Heart left ventricle (tissue), 13 donors: ENCODE measurements at regions not wholly inside any gene's neighbourhood (a gene's known extent, or its start where the extent isn't known, plus 50 kb on each side); places are given as distances from the start of the nearest gene placed in this dataset.

Source experiments
- CTCF ChIP-seq, 12 donors: fragments of 200-600 bp; sonication (generic) in 4 of 12; IDR thresholded peaks; one replicate each; pipeline versions ENCODE4 v1.5.0 to v1.8.0; 2018 to 2022; ENCODE audit warnings: antibody characterized with exemption in 12 of 12, mild to moderate bottlenecking in 5 of 12
- POLR2A ChIP-seq, 2 donors: fragments of 450-650 bp; IDR thresholded peaks; one replicate each; pipeline ENCODE4 v1.6.1; 2017; ENCODE audit warnings: antibody characterized with exemption in 2 of 2, mild to moderate bottlenecking in 2 of 2, moderate library complexity in 2 of 2
- donor health status: ischemic (EF 13 %, LVEDD 7.1; RV severe dilation, severe dysfunction).
- donor health status: DM: no; HTN: yes; CAD: no.
- donor health status: DM: no; HTN: no; CAD: no.
- donor health status: ischemic (EF 25% LVEDD 6.9; RV normal size, moderate dysfunction).
- donor health status: ischemic (EF 25% LVEDD 5.7; RV mildly dilated, moderate dysfunction).
- donor health status: ischemic (EF 35%, LVEDD 5.7; RV mildly dilated, moderate dysfunction).
- donor health status: nonischemic (EF 11% LVEDD 7.7; RV severe dilation, severe dysfunction).
- donor health status: DM: yes; HTN: yes; CAD: no.
- donor health status: PGD.
- donor health status: ischemic (EF 29% LVEDD 5.4; RV normal size, mild dysfunction).
- donor health status: nonischemic (EF 23%, LVEDD 6.1; RV moderate dilation, normal function).

- TF ChIP-seq CTCF (IDR thresholded peaks at IDR 0.05): no peak
- TF ChIP-seq POLR2A (IDR thresholded peaks at IDR 0.05): no peak
Measured at GRCh38 chr4:126291886-126292285, 977.1 kb downstream of the FAT4 start.
